PC-3 (cell line): ENCODE measurements at regions not wholly inside any gene's neighbourhood (a gene's known extent, or its start where the extent isn't known, plus 50 kb on each side); places are given as distances from the start of the nearest gene placed in this dataset.

Source experiments
- ATAC-seq: fragments of 200-7000 bp; cut with Tn5 transposase; 2 replicates; pipeline ENCODE4 v1.9.1; 2020; ENCODE audit warnings: mild to moderate bottlenecking, moderate library complexity
- BruUV-seq: library from RNA; stranded (reverse); fragments of 400-500 nt; replicated peaks from 2 replicates; lab custom pipeline; 2021; lab: Mats Ljungman, UMichigan
- CTCF ChIA-PET: fragments of 300-600 bp; sonication (Branson Sonifier 250); formaldehyde crosslinking; loops from one replicate; lab custom pipeline; 2022; ENCODE audit warnings: antibody characterized with exemption; lab: Charles Lee
- POLR2A ChIA-PET: fragments of 300-600 bp; sonication (Branson Sonifier 250); formaldehyde crosslinking; loops from one replicate; lab custom pipeline; 2022; ENCODE audit warnings: antibody characterized with exemption; ENCODE audit not compliant: unreplicated experiment; lab: Charles Lee
- DNase-seq: peaks from one replicate; pipeline ENCODE4 v3.0.0-alpha.2; 2015
- H2AFZ ChIP-seq: fragments of 300-600 bp; sonication (generic); 2 replicates; pipeline ENCODE4 v1.6.0; 2016; ENCODE audit warnings: antibody characterized with exemption, low read length
- H3F3A ChIP-seq: fragments of 300-600 bp; sonication (generic); one replicate; pipeline ENCODE4 v1.6.0; 2017; ENCODE audit warnings: antibody characterized with exemption, low read length, control low read depth, mild to moderate bottlenecking; ENCODE audit not compliant: unreplicated experiment
- H3K27ac ChIP-seq: fragments of 300-600 bp; sonication (generic); 2 replicates; pipeline ENCODE4 v1.5.1; 2016; ENCODE audit warnings: mild to moderate bottlenecking, low read length
- H3K27me3 ChIP-seq: fragments of 300-600 bp; sonication (generic); 2 replicates; pipeline ENCODE4 v1.6.1; 2016; ENCODE audit warnings: low read length, mixed read lengths
- H3K36me3 ChIP-seq: fragments of 300-600 bp; sonication (generic); 2 replicates; pipeline ENCODE4 v1.6.1; 2016; ENCODE audit warnings: low read depth, mixed run types, low read length, mixed read lengths
- H3K4me1 ChIP-seq: fragments of 300-600 bp; sonication (generic); 2 replicates; pipeline ENCODE4 v1.5.1; 2016; ENCODE audit warnings: low read length; ENCODE audit not compliant: insufficient read depth
- H3K4me2 ChIP-seq: fragments of 300-600 bp; sonication (generic); 2 replicates; pipeline ENCODE4 v1.6.0; 2016; ENCODE audit warnings: low read length
- H3K4me3 ChIP-seq: fragments of 300-600 bp; sonication (generic); 2 replicates; pipeline ENCODE4 v1.5.1; 2016; ENCODE audit warnings: mild to moderate bottlenecking, low read length, mixed read lengths
- H3K79me2 ChIP-seq: fragments of 300-600 bp; sonication (generic); 2 replicates; pipeline ENCODE4 v1.6.1; 2017; ENCODE audit warnings: low read length, mixed read lengths
- H3K9ac ChIP-seq: fragments of 300-600 bp; sonication (generic); 2 replicates; pipeline ENCODE4 v1.6.0; 2016; ENCODE audit warnings: mild to moderate bottlenecking, low read length
- H3K9me2 ChIP-seq: fragments of 300-600 bp; sonication (generic); replicated peaks from 2 replicates; pipeline ENCODE4 v1.6.1; 2016; ENCODE audit warnings: mixed run types, low read length, mixed read lengths
- H3K9me3 ChIP-seq: fragments of 300-600 bp; sonication (generic); 2 replicates; pipeline ENCODE4 v1.6.1; 2016; ENCODE audit warnings: low read length, mixed read lengths
- H4K20me1 ChIP-seq: fragments of 300-600 bp; sonication (generic); 2 replicates; pipeline ENCODE4 v1.6.1; 2016; ENCODE audit warnings: low read length, mixed read lengths
- EZH2 ChIP-seq: fragments of 300-600 bp; sonication (generic); IDR thresholded peaks from one replicate; pipeline ENCODE4 v1.6.1; 2017; ENCODE audit warnings: antibody characterized with exemption, mild to moderate bottlenecking, low read length; ENCODE audit not compliant: unreplicated experiment
- EZH2phosphoT487 ChIP-seq: fragments of 300-600 bp; sonication (generic); IDR thresholded peaks from 2 replicates; pipeline ENCODE4 v1.6.1; 2018; ENCODE audit warnings: mild to moderate bottlenecking, antibody characterized with exemption, low read length, borderline replicate concordance
- intact Hi-C: fragments of 100-400 bp; cut with micrococcal nuclease; formaldehyde crosslinking; loops from 2 replicates; pipeline ENCODE4 v1.9.0; 2023
- TF ChIP-seq, protein P1 (sequence below): fragments of 300-600 bp; sonication (generic); conservative IDR thresholded peaks from 2 replicates; pipeline ENCODE4 v1.5.1; 2017; ENCODE audit warnings: antibody characterized with exemption, low read depth, mild to moderate bottlenecking, low read length

DNA sequence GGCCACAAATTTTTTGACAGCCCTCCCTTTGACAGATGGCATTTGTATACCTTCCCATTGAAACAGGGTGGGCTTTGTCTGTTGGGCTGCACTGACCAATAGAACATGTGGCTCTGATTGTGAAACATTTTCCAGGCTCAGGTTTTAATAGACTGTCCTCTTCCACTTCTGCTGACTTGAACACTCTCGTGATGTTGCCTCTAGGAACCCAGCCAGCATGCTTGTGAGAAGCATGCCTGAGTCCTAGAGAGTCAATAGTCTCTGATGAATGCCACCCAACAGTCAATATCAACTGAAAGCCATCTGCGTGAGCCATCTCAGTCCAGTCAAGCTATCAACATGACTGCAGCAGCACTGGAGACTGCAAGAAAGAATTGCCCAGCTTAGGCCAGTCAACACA lies 290.0 kb downstream of the SLC7A11 start:
- Histone ChIP-seq H3F3A (no peaks in the 10 kb centered on the region), H3K4me2 (no peak overlapping the region), H3K27me3 (no peaks in the 10 kb centered on the region), H3K9me3 (no peaks in the 10 kb centered on the region), H3K79me2 (no peaks in the 10 kb centered on the region), H3K4me1 (peaks cover 18% of the 10 kb centered on the region), H3K27ac (no peak overlapping the region), H4K20me1 (no peaks in the 10 kb centered on the region), H3K9me2 (no peaks in the 10 kb centered on the region), H2AFZ (no peak overlapping the region), H3K9ac (no peak overlapping the region), H3K4me3 (no peak overlapping the region), H3K36me3 (no peaks in the 10 kb centered on the region)
- ATAC-seq (no peak), DNase-seq (no peak)
- TF ChIP-seq EZH2 (no peak), EZH2phosphoT487 (no peak)
- TF ChIP-seq, protein P1, sequence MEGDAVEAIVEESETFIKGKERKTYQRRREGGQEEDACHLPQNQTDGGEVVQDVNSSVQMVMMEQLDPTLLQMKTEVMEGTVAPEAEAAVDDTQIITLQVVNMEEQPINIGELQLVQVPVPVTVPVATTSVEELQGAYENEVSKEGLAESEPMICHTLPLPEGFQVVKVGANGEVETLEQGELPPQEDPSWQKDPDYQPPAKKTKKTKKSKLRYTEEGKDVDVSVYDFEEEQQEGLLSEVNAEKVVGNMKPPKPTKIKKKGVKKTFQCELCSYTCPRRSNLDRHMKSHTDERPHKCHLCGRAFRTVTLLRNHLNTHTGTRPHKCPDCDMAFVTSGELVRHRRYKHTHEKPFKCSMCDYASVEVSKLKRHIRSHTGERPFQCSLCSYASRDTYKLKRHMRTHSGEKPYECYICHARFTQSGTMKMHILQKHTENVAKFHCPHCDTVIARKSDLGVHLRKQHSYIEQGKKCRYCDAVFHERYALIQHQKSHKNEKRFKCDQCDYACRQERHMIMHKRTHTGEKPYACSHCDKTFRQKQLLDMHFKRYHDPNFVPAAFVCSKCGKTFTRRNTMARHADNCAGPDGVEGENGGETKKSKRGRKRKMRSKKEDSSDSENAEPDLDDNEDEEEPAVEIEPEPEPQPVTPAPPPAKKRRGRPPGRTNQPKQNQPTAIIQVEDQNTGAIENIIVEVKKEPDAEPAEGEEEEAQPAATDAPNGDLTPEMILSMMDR, result no peak
- BruUV-seq, result no TSS peak
- CTCF ChIA-PET, result no interaction called here
- intact Hi-C loops, result no loop called here
- POLR2A ChIA-PET, result no interaction called here

GRCh38 chr4:137950286-137950685 lies 291.9 kb downstream of the SLC7A11 start:
- Histone ChIP-seq H3K9me2 (no peaks in the 10 kb centered on the region), H3K27me3 (no peaks in the 10 kb centered on the region), H3K79me2 (no peaks in the 10 kb centered on the region), H3K9me3 (no peaks in the 10 kb centered on the region), H3K9ac (no peak overlapping the region), H4K20me1 (no peaks in the 10 kb centered on the region), H2AFZ (no peak overlapping the region), H3K4me3 (no peak overlapping the region), H3F3A (no peaks in the 10 kb centered on the region), H3K36me3 (no peaks in the 10 kb centered on the region), H3K27ac (no peak overlapping the region), H3K4me1 (peaks cover 5% of the 10 kb centered on the region), H3K4me2 (no peak overlapping the region)
- TF ChIP-seq EZH2 (no peak), EZH2phosphoT487 (no peak)
- CTCF ChIA-PET, result no interaction called here
- intact Hi-C loops, result no loop called here
- BruUV-seq, result no TSS peak
- POLR2A ChIA-PET, result no interaction called here
- no peak for DNase-seq
- no peak for ATAC-seq

DNA sequence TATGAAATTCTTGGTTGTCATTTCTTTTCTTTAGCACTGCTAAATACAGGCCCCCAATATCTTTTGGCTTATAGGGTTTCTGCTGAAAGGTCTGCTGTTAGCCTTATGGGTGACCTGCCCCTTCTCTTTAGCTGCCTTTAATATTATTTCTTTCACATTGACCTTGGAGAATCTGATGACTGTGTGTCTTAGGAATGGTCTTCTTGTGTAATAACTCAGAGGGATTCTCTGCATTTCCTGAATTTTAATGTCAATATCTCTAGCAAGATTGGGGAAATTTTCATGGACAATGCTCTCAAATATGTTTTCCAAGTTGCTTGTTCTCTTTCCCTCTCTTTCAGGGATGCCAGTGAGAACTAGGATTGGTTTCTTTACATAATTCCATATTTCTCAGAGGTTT lies 292.4 kb downstream of the SLC7A11 start:
- intact Hi-C loops, result no loop called here
- no peak for DNase-seq

More for the DNA sequence above, 292.4 kb downstream of the SLC7A11 start:
- no peaks in the 10 kb centered on the region for H3K4me1 ChIP-seq
- no peaks in the 10 kb centered on the region for H4K20me1 ChIP-seq
- H3K36me3 ChIP-seq, result no peaks in the 10 kb centered on the region
- no peaks in the 10 kb centered on the region for H3F3A ChIP-seq
- no peaks in the 10 kb centered on the region for H3K9me2 ChIP-seq
- no peak overlapping the region for H2AFZ ChIP-seq
- H3K27me3 ChIP-seq, result no peaks in the 10 kb centered on the region
- H3K27ac ChIP-seq, result no peak overlapping the region
- H3K9me3 ChIP-seq, result no peaks in the 10 kb centered on the region
- no peak overlapping the region for H3K4me2 ChIP-seq
- H3K79me2 ChIP-seq, result no peaks in the 10 kb centered on the region
- no peak overlapping the region for H3K4me3 ChIP-seq
- CTCF ChIA-PET, result no interaction called here
- POLR2A ChIA-PET, result no interaction called here
- no peak overlapping the region for H3K9ac ChIP-seq
- no TSS peak for BruUV-seq
- no peak for ATAC-seq
- no peak for TF ChIP-seq EZH2
- TF ChIP-seq, protein P1, result no peak
